Omental fat pad (tissue), 3 donors: ENCODE measurements at regions not wholly inside any gene's neighbourhood (a gene's known extent, or its start where the extent isn't known, plus 50 kb on each side); places are given as distances from the start of the nearest gene placed in this dataset.

Source experiments
- ATAC-seq: fragments of 150-250 bp; one replicate; pipeline ENCODE4 v1.9.1; 2016; ENCODE audit warnings: mild to moderate bottlenecking, moderate library complexity; ENCODE audit not compliant: low FRiP score
- DNase-seq: peaks from one replicate; pipeline ENCODE4 v3.0.0-alpha.2; 2019; ENCODE audit warnings: low spot score
- CTCF ChIP-seq, 3 donors: fragments of 450-650 bp; IDR thresholded peaks; one replicate each; pipeline ENCODE4 v1.5.1; 2016 to 2017; ENCODE audit warnings: antibody characterized with exemption in 3 of 3, mild to moderate bottlenecking in 3 of 3, moderate library complexity in 2 of 3

- DNase-seq (no peak), ATAC-seq (no peak)
- TF ChIP-seq CTCF (IDR thresholded peaks at IDR 0.05): no peak
Measured at GRCh38 chr5:82734347-82734746, 342.8 kb downstream of the TMEM167A start.

- ATAC-seq: no peak
- TF ChIP-seq CTCF (IDR thresholded peaks at IDR 0.05): no peak
- no peak for DNase-seq
Measured at GRCh38 chr5:82730913-82731312, 346.3 kb downstream of the TMEM167A start.

- no peak for ATAC-seq
- no peak for TF ChIP-seq CTCF (IDR thresholded peaks at IDR 0.05)
- DNase-seq: no peak
Measured at GRCh38 chr5:82728926-82729702, 348.1 kb downstream of the TMEM167A start.

- no peak for TF ChIP-seq CTCF (IDR thresholded peaks at IDR 0.05)
- ATAC-seq (no peak), DNase-seq (no peak)
Measured at GRCh38 chr5:82723168-82723567, 354.0 kb downstream of the TMEM167A start.

GRCh38 chr5:82721087-82721410, 356.1 kb downstream of the TMEM167A start:
- DNase-seq (no peak), ATAC-seq (no peak)
- TF ChIP-seq CTCF (IDR thresholded peaks at IDR 0.05): no peak

- no peak for TF ChIP-seq CTCF (IDR thresholded peaks at IDR 0.05)
- DNase-seq (no peak), ATAC-seq (no peak)
Measured at GRCh38 chr5:82720213-82721086, 356.7 kb downstream of the TMEM167A start.
